ENCODE measurements at regions not wholly inside any gene's neighbourhood (a gene's known extent, or its start where the extent isn't known, plus 50 kb on each side); places are given as distances from the start of the nearest gene placed in this dataset.

- TF ChIP-seq POLR2A (IDR thresholded peaks at IDR 0.05; ENCODE audit: control extremely low read depth in 1 of 2, low read depth in 2 of 2, low read length in 2 of 2) (no peak), GTF2F1 (IDR thresholded peaks at IDR 0.05; ENCODE audit: borderline replicate concordance, low read depth, low read length) (no peak), NANOG (IDR thresholded peaks at IDR 0.05; ENCODE audit: insufficient read depth, low read depth, low read length, poor library complexity, severe bottlenecking) (no peak)
Measured at GRCh38 chr22:19605508-19606331, 81.5 kb upstream of the CLDN5 start (continued).

All from H1 (cell line).